AG09319 (cell line): ENCODE measurements at regions not wholly inside any gene's neighbourhood (a gene's known extent, or its start where the extent isn't known, plus 50 kb on each side); places are given as distances from the start of the nearest gene placed in this dataset.

ENCODE experiments used
- DNase-seq: peaks from one replicate; pipeline ENCODE4 v3.0.0-alpha.2; 2010; ENCODE audit warnings: low read depth; ENCODE audit errors: extremely low read depth
- TF ChIP-seq, protein P1 (sequence below): IDR thresholded peaks from 2 replicates; pipeline ENCODE4 v1.5.1; 2011; ENCODE audit warnings: low read depth, mild to moderate bottlenecking, inconsistent platforms, low read length, moderate library complexity

DNA sequence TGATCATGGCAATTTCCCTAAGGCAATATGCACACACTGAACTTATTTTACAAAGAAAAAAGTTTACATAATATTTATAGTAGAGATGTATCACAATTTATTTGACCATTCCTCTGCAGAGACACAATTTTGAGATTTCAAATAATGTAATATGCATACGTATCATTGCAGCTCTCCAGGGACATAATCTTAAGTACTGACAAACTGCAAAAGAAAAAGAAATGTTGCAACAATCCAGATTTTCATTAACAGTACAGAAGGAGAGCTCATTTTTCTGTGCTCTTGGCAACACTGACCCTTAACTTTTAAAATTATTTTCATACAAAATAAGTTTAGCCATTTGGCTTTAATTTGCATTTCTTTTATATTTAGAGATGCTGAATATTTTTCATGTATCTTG lies 710.2 kb upstream of the SLC39A10 start:
- TF ChIP-seq, protein P1, sequence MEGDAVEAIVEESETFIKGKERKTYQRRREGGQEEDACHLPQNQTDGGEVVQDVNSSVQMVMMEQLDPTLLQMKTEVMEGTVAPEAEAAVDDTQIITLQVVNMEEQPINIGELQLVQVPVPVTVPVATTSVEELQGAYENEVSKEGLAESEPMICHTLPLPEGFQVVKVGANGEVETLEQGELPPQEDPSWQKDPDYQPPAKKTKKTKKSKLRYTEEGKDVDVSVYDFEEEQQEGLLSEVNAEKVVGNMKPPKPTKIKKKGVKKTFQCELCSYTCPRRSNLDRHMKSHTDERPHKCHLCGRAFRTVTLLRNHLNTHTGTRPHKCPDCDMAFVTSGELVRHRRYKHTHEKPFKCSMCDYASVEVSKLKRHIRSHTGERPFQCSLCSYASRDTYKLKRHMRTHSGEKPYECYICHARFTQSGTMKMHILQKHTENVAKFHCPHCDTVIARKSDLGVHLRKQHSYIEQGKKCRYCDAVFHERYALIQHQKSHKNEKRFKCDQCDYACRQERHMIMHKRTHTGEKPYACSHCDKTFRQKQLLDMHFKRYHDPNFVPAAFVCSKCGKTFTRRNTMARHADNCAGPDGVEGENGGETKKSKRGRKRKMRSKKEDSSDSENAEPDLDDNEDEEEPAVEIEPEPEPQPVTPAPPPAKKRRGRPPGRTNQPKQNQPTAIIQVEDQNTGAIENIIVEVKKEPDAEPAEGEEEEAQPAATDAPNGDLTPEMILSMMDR, result no peak
- no peak for DNase-seq

DNA sequence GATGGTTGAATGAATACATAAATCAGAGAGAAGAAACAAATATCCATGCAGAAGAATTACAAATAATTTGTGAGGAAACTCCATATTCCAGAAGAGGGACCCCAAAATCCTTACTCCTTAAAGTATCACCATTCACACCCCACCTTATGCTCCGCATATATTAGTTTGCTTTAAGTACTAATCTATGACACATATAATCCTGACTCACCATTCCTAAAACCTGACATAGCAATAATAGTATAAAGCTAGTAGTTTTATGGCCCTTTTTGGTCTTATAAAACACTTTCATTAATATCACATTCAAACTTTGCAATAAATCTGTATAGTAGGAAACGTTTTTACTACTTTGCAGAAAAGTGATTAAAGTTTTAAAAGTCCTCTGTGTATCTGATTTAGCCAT lies 719.0 kb upstream of the SLC39A10 start:
- no peak for DNase-seq
- TF ChIP-seq, protein P1, result no peak

DNA sequence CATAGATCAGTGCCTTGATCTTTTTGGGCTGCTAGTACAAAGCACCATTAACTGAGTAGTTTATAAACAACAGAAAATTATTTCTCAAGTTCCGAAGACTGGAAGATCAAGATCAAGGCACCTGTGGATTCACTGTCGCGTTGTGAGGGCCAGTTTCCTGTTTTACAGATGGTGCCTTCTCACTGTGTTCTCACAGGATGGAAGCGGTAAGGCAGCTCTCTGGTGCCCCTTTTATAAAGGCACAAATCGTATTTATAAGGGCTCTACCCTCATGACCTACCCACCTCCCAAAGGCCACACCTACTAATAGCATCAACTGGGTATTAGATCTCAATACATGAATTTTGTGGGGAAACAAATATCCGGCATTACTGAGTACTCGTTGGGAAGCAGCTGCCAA lies 729.5 kb upstream of the SLC39A10 start:
- no peak for DNase-seq
- TF ChIP-seq, protein P1, result no peak

DNA sequence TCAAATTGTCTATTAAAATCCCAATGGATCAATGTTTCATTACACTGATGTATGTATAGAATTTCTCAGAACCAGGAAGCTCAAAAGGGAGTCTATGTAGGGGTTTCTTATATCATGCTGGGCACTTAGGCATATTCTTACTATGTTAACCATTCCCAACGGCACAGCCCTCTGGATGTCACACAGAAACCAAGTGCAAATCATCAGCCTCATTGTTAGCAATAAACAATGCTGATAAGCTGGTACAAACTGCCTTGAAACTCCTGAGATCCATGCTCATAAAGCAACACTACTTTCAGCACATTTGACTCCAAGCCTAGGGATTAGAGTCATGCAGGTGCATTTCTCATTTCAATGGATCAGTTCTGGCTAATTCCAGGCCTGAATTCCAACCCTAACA lies 730.2 kb upstream of the SLC39A10 start:
- TF ChIP-seq, protein P1, result no peak
- no peak for DNase-seq

DNA sequence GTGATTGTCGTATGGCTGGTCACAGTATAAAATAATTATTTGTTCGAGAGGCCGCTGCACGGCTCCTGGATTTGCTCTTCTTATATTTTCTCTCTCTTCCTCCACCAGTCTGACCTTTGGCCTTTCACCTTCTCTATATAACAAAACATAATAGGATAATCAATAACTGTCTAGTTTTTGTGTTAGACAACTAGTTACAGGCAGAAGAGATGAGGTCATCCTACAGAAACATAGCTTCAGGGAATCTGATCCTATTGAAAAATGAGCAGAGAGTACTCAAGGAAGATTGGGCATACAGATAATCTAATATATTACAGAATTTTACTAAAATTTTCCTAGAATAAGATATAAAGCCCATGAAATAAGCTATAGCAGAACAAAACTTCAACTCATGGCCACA lies 731.3 kb upstream of the SLC39A10 start:
- TF ChIP-seq, protein P1, result no peak
- DNase-seq, result no peak

DNA sequence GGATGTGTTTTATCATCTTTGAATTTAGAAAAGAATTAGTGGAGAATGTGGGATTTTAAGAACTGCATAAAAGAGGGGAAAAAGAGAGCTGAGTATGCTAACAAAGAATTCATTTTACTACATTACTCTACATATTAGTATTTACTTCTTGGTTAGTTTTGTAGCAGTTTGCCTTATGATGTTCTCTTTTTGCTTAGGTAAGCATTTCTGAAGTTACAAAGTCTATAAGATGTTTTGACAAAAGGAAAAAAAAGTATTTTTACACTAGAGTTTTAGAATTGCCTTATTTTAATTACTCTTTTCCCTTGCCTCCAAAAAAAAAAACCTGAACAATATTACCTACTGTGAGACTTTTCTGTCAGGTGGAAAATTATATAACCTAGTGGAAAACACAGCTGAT lies 739.5 kb upstream of the SLC39A10 start:
- TF ChIP-seq, protein P1, result no peak
- no peak for DNase-seq

DNA sequence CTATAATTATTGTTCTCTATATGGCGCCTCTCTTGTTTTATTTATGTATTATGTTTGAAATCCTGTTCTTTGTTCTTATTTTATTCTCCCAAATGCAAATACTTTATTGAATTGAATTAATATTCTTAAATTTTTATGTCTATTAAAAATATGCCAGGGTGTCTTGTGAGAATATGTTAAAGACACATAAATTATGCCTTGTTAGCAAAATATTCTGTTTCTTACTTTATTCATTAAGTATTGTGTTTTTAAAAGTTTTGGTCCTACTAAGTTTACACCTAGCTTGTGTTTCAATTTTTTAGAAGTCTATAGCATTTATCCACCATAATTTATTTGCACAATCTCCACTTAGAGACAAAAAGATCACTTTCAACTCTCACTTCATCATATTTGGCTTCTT lies 741.5 kb upstream of the SLC39A10 start:
- TF ChIP-seq, protein P1, result no peak
- no peak for DNase-seq
